ENCODE measurements at regions not wholly inside any gene's neighbourhood (a gene's known extent, or its start where the extent isn't known, plus 50 kb on each side); places are given as distances from the start of the nearest gene placed in this dataset.

DNA sequence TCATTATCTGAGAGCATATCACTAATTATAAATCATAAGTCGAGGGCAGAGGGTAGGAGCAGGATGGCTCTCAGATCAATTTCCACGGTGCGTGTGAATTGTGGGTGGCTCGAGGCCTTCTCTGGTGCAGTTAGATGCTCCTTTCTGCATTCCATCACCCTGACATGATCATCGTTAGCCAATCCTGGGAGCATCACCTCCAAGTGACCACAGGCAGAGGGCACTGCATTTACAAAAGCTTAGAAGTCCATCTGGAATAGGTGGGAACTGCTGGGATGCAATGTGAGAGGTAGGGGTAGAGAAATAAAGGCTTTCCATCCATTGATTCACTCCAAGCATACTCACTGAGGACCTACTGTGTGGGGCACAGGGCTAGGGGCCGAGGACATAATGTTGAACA, 538.2 kb upstream of the TBX3 start:
- TF ChIP-seq FOXP1 (CRISPR knock-in tag; IDR thresholded peaks at IDR 0.05) (no peak), CAMTA2 (CRISPR knock-in tag; conservative IDR thresholded peaks at IDR 0.05) (no peak), HDAC2 (IDR thresholded peaks at IDR 0.05) (no peak), ZC3H8 (IDR thresholded peaks at IDR 0.05) (no peak)
- TF ChIP-seq, protein P1, sequence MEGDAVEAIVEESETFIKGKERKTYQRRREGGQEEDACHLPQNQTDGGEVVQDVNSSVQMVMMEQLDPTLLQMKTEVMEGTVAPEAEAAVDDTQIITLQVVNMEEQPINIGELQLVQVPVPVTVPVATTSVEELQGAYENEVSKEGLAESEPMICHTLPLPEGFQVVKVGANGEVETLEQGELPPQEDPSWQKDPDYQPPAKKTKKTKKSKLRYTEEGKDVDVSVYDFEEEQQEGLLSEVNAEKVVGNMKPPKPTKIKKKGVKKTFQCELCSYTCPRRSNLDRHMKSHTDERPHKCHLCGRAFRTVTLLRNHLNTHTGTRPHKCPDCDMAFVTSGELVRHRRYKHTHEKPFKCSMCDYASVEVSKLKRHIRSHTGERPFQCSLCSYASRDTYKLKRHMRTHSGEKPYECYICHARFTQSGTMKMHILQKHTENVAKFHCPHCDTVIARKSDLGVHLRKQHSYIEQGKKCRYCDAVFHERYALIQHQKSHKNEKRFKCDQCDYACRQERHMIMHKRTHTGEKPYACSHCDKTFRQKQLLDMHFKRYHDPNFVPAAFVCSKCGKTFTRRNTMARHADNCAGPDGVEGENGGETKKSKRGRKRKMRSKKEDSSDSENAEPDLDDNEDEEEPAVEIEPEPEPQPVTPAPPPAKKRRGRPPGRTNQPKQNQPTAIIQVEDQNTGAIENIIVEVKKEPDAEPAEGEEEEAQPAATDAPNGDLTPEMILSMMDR (IDR thresholded peaks at IDR 0.05 in 2 of 3, conservative IDR thresholded peaks at IDR 0.05 in 1 of 3; ENCODE audit: insufficient read depth in 2 of 3, low read depth in 1 of 3, low read length in 3 of 3) = no peak
- TF ChIP-seq, protein P2, sequence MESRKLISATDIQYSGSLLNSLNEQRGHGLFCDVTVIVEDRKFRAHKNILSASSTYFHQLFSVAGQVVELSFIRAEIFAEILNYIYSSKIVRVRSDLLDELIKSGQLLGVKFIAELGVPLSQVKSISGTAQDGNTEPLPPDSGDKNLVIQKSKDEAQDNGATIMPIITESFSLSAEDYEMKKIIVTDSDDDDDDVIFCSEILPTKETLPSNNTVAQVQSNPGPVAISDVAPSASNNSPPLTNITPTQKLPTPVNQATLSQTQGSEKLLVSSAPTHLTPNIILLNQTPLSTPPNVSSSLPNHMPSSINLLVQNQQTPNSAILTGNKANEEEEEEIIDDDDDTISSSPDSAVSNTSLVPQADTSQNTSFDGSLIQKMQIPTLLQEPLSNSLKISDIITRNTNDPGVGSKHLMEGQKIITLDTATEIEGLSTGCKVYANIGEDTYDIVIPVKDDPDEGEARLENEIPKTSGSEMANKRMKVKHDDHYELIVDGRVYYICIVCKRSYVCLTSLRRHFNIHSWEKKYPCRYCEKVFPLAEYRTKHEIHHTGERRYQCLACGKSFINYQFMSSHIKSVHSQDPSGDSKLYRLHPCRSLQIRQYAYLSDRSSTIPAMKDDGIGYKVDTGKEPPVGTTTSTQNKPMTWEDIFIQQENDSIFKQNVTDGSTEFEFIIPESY (CRISPR knock-in tag; IDR thresholded peaks at IDR 0.05) = no peak

Data from K562 (cell line).